ENCODE measurements at regions not wholly inside any gene's neighbourhood (a gene's known extent, or its start where the extent isn't known, plus 50 kb on each side); places are given as distances from the start of the nearest gene placed in this dataset.
"Not testable (repeated sequence)": the region's sequence is repeated elsewhere in the genome, so short reads cannot be mapped to it uniquely, and the experiment has no call there.

- DNase-seq (ENCODE audit: low spot score), result not testable (repeated sequence)
These were observed 55.3 kb downstream of the BBS10 start for GRCh38 chr12:76292891-76293290.

- not testable (repeated sequence) for DNase-seq (ENCODE audit: low spot score)
These were observed 55.9 kb downstream of the BBS10 start for GRCh38 chr12:76292305-76292704.

GRCh38 chr12:76290963-76291859 lies 57.0 kb downstream of the BBS10 start:
- DNase-seq (ENCODE audit: low spot score), result no peak

GRCh38 chr12:76288218-76288617 lies 60.0 kb downstream of the BBS10 start:
- no peak for DNase-seq (ENCODE audit: low spot score)

- no peak for DNase-seq (ENCODE audit: low spot score)
These were observed 63.1 kb downstream of the BBS10 start for GRCh38 chr12:76284816-76285750.

- no peak for DNase-seq (ENCODE audit: low spot score)
These were observed 65.5 kb downstream of the BBS10 start for GRCh38 chr12:76282744-76283143.

GRCh38 chr12:76277480-76277879 lies 70.7 kb downstream of the BBS10 start:
- DNase-seq (ENCODE audit: low spot score), result no peak

- no peak for DNase-seq (ENCODE audit: low spot score)
These were observed 71.6 kb downstream of the BBS10 start for GRCh38 chr12:76276499-76277151.

GRCh38 chr12:76275511-76276093 lies 72.6 kb downstream of the BBS10 start:
- no peak for DNase-seq (ENCODE audit: low spot score)

- no peak for DNase-seq (ENCODE audit: low spot score)
These were observed 73.7 kb downstream of the BBS10 start for GRCh38 chr12:76274420-76275083.

GRCh38 chr12:76272287-76272686 lies 75.9 kb downstream of the BBS10 start:
- DNase-seq (ENCODE audit: low spot score), result no peak

GRCh38 chr12:76270657-76271358 lies 77.4 kb downstream of the BBS10 start:
- no peak for DNase-seq (ENCODE audit: low spot score)

GRCh38 chr12:76268267-76268666 lies 79.9 kb downstream of the BBS10 start:
- no peak for DNase-seq (ENCODE audit: low spot score)

- DNase-seq (ENCODE audit: low spot score), result peak; percentile 16
These were observed 81.4 kb downstream of the BBS10 start for GRCh38 chr12:76266797-76267196.

- no peak for DNase-seq (ENCODE audit: low spot score)
These were observed 82.6 kb downstream of the BBS10 start for GRCh38 chr12:76265424-76266180.

- no peak for DNase-seq (ENCODE audit: low spot score)
These were observed 83.6 kb downstream of the BBS10 start for GRCh38 chr12:76264611-76265012.

- DNase-seq (ENCODE audit: low spot score), result no peak
These were observed 84.5 kb downstream of the BBS10 start for GRCh38 chr12:76263696-76264095.

- DNase-seq (ENCODE audit: low spot score), result no peak
These were observed 87.8 kb downstream of the BBS10 start for GRCh38 chr12:76260390-76260748.

GRCh38 chr12:76259660-76260389 lies 88.4 kb downstream of the BBS10 start:
- peak; percentile 20 for DNase-seq (ENCODE audit: low spot score)

Measured in H4 (cell line).